IMR-90 (cell line): ENCODE measurements at regions not wholly inside any gene's neighbourhood (a gene's known extent, or its start where the extent isn't known, plus 50 kb on each side); places are given as distances from the start of the nearest gene placed in this dataset.

Experiments used
- ATAC-seq: fragments of 200-7000 bp; cut with Tn5 transposase; 2 replicates; pipeline ENCODE4 v1.9.1; 2020; ENCODE audit warnings: low read depth, mild to moderate bottlenecking, moderate library complexity
- BruUV-seq: library from RNA; stranded (reverse); fragments of 400-500 nt; replicated peaks from 2 replicates; lab custom pipeline; 2021; lab: Mats Ljungman, UMichigan
- CTCF ChIA-PET: fragments of 300-600 bp; formaldehyde crosslinking; extraction: SDS; loops from one replicate; lab custom pipeline; 2021; ENCODE audit warnings: antibody characterized with exemption; lab: Yijun Ruan, JAX
- POLR2A ChIA-PET: fragments of 300-600 bp; sonication (Branson Sonifier 250); formaldehyde crosslinking; loops from one replicate; lab custom pipeline; 2022; ENCODE audit warnings: antibody characterized with exemption; ENCODE audit not compliant: unreplicated experiment; lab: Charles Lee
- DNase-seq: peaks from one replicate; pipeline ENCODE4 v3.0.0; 2013
- H2AFZ ChIP-seq: replicated peaks from 2 replicates; pipeline ENCODE3; 2013; ENCODE audit warnings: low read length, mild to moderate bottlenecking; ENCODE audit not compliant: poor library complexity
- H2AK5ac ChIP-seq: 2 replicates; pipeline ENCODE4 v1.6.1; 2013; ENCODE audit warnings: low read depth, low read length, inconsistent platforms
- H2AK9ac ChIP-seq: replicated peaks from 2 replicates; pipeline ENCODE3; 2013; ENCODE audit warnings: mild to moderate bottlenecking, low read depth, low read length, moderate library complexity; ENCODE audit not compliant: poor library complexity
- H2BK120ac ChIP-seq: 2 replicates; pipeline ENCODE4 v1.6.1; 2013; ENCODE audit warnings: low read depth, low read length, inconsistent platforms
- H2BK15ac ChIP-seq: 3 replicates; pipeline ENCODE4 v1.6.1; 2013; ENCODE audit warnings: low read depth, low read length, inconsistent platforms
- H2BK20ac ChIP-seq: 2 replicates; pipeline ENCODE4 v1.6.1; 2013; ENCODE audit warnings: low read depth, mild to moderate bottlenecking, inconsistent platforms, low read length, moderate library complexity
- H2BK5ac ChIP-seq: 2 replicates; pipeline ENCODE4 v1.6.1; 2013; ENCODE audit warnings: mild to moderate bottlenecking, low read depth, low read length, inconsistent platforms; ENCODE audit not compliant: poor library complexity, severe bottlenecking
- H3K14ac ChIP-seq: replicated peaks from 2 replicates; pipeline ENCODE4 v1.6.1; 2013; ENCODE audit warnings: low read depth, low read length, inconsistent platforms
- H3K18ac ChIP-seq: 2 replicates; pipeline ENCODE4 v1.6.1; 2013; ENCODE audit warnings: low read depth, low read length, control low read depth
- H3K23ac ChIP-seq: 2 replicates; pipeline ENCODE4 v1.6.1; 2013; ENCODE audit warnings: low read depth, low read length, inconsistent platforms
- H3K27ac ChIP-seq: 2 replicates; pipeline ENCODE4 v1.5.1; 2013; ENCODE audit warnings: mild to moderate bottlenecking, control low read depth, low read length; ENCODE audit not compliant: insufficient read depth
- H3K27me3 ChIP-seq: 2 replicates; pipeline ENCODE4 v1.6.1; 2013; ENCODE audit warnings: low read length; ENCODE audit not compliant: control insufficient read depth, insufficient read depth
- H3K36me3 ChIP-seq: 2 replicates; pipeline ENCODE4 v1.6.1; 2013; ENCODE audit warnings: low read length, mixed read lengths; ENCODE audit not compliant: control insufficient read depth, insufficient read depth
- H3K4ac ChIP-seq: 2 replicates; pipeline ENCODE4 v1.6.1; 2013; ENCODE audit warnings: low read depth, low read length, inconsistent platforms
- H3K4me1 ChIP-seq: 2 replicates; pipeline ENCODE4 v1.6.1; 2013; ENCODE audit warnings: low read length, mixed read lengths; ENCODE audit not compliant: control insufficient read depth, insufficient read depth
- H3K4me2 ChIP-seq: 2 replicates; pipeline ENCODE4 v1.6.1; 2013; ENCODE audit warnings: low read depth, mild to moderate bottlenecking, control low read depth, low read length, moderate library complexity
- H3K4me3 ChIP-seq: 2 replicates; pipeline ENCODE4 v1.5.1; 2013; ENCODE audit warnings: low read depth, mild to moderate bottlenecking, control low read depth, low read length, moderate library complexity; ENCODE audit not compliant: insufficient read depth
- H3K56ac ChIP-seq: 2 replicates; pipeline ENCODE4 v1.6.1; 2013; ENCODE audit warnings: low read length, inconsistent platforms; ENCODE audit not compliant: insufficient read depth; ENCODE audit errors: extremely low read depth
- H3K79me1 ChIP-seq, 2 experiments: 2 replicates each; pipeline ENCODE4 v1.6.1; 2013; ENCODE audit warnings: low read length in 2 of 2, inconsistent platforms in 1 of 2, low read depth in 1 of 2
- H3K9ac ChIP-seq: 2 replicates; pipeline ENCODE4 v1.6.1; 2013; ENCODE audit warnings: low read depth, low read length, control low read depth
- H3K9me1 ChIP-seq: 2 replicates; pipeline ENCODE4 v1.6.1; 2013; ENCODE audit warnings: low read length, inconsistent platforms; ENCODE audit not compliant: insufficient read depth
- H3K9me3 ChIP-seq: 2 replicates; pipeline ENCODE4 v1.6.1; 2013; ENCODE audit warnings: low read length; ENCODE audit not compliant: control insufficient read depth, insufficient read depth
- H4K20me1 ChIP-seq: 2 replicates; pipeline ENCODE4 v1.6.1; 2013; ENCODE audit warnings: low read length, inconsistent platforms; ENCODE audit not compliant: insufficient read depth
- H4K5ac ChIP-seq: 2 replicates; pipeline ENCODE4 v1.6.1; 2013; ENCODE audit warnings: mild to moderate bottlenecking, low read depth, low read length, control low read depth
- H4K8ac ChIP-seq, 2 experiments: 2 replicates each; pipeline ENCODE4 v1.6.1; 2013; ENCODE audit warnings: low read depth in 2 of 2, low read length in 2 of 2, control low read depth in 1 of 2, inconsistent platforms in 1 of 2
- H4K91ac ChIP-seq: 2 replicates; pipeline ENCODE4 v1.6.1; 2013; ENCODE audit warnings: low read depth, low read length, inconsistent platforms; ENCODE audit not compliant: insufficient read depth
- CEBPB ChIP-seq: IDR thresholded peaks from 2 replicates; pipeline ENCODE4 v1.6.1; 2012; ENCODE audit warnings: low read depth, low read length, improper control_type of control experiment
- CHD1 ChIP-seq: IDR thresholded peaks from 2 replicates; pipeline ENCODE4 v1.6.1; 2012; ENCODE audit warnings: low read depth, low read length, improper control_type of control experiment
- MAZ ChIP-seq: IDR thresholded peaks from 2 replicates; pipeline ENCODE4 v1.6.1; 2012; ENCODE audit warnings: low read depth, mild to moderate bottlenecking, low read length, improper control_type of control experiment, moderate library complexity, borderline replicate concordance
- NFE2L2 ChIP-seq: fragments of 150-350 bp; IDR thresholded peaks from 2 replicates; pipeline ENCODE4 v1.6.1; 2016; ENCODE audit warnings: low read depth, mild to moderate bottlenecking, low read length
- RAD21 ChIP-seq: IDR thresholded peaks from 2 replicates; pipeline ENCODE4 v1.6.1; 2012; ENCODE audit warnings: low read length, improper control_type of control experiment
- RFX5 ChIP-seq: IDR thresholded peaks from 2 replicates; pipeline ENCODE4 v1.8.0; 2012; ENCODE audit warnings: low read depth, mild to moderate bottlenecking, low read length, moderate library complexity
- SMC3 ChIP-seq: fragments of 150-350 bp; IDR thresholded peaks from 2 replicates; pipeline ENCODE4 v1.6.1; 2016; ENCODE audit warnings: low read depth, mild to moderate bottlenecking, antibody characterized with exemption, low read length, moderate library complexity
- WGBS, 2 experiments: methylation state at CpG; one replicate each; pipeline versions ENCODE4 v1.1.5 to v1.1.7; 2013; ENCODE audit warnings: missing lambda C conversion rate in 2 of 2; ENCODE audit not compliant: insufficient read length in 1 of 2; ENCODE audit errors: extremely low coverage in 2 of 2; 5-methylcytosine and 5-hydroxymethylcytosine counted together
- dilution Hi-C: fragments of 300-500 bp; cut with HindIII; formaldehyde crosslinking; loops from one replicate; pipeline ENCODE4 v1.14.3; 2018; ENCODE audit warnings: low sequenced_read_pairs; ENCODE audit not compliant: unreplicated experiment
- in situ Hi-C: fragments of 300-500 bp; cut with MboI; formaldehyde crosslinking; loops from 3 replicates; pipeline ENCODE4 v1.14.3; 2019; ENCODE audit warnings: low sequenced_read_pairs, inconsistent platforms, mixed read lengths
- intact Hi-C: fragments of 100-400 bp; cut with micrococcal nuclease; formaldehyde crosslinking; loops from 2 replicates; pipeline ENCODE4 v1.10.0; 2022
- TF ChIP-seq, protein P1 (sequence below): fragments of 150-350 bp; IDR thresholded peaks from 2 replicates; pipeline ENCODE4 v1.6.1; 2016; ENCODE audit warnings: low read depth, mild to moderate bottlenecking, low read length, moderate library complexity, borderline replicate concordance
- TF ChIP-seq, protein P2 (sequence below): conservative IDR thresholded peaks from 2 replicates; pipeline ENCODE4 v1.5.1; 2012; ENCODE audit warnings: mild to moderate bottlenecking, low read depth, low read length, improper control_type of control experiment

DNA sequence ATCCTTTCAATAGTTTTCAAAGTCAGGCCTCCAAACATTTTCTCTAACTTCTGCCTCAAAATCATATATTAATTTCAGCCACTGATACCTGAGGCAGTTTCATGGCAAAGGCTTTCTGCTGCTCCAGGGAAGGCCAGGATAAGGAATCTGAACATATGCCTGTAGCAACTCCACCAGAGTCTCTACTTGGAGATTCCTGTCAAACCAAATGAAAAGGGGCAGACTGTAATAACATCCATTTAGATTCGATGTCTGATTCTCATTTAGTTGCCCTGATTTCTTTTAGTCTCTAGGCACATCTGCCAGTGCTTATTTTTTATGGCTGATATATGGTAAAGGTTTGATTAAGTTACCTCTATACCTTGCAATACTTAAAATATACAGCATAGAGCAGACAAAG, 109.6 kb upstream of the ZNF385D start (continued):
- no peak for TF ChIP-seq NFE2L2
- no peak for TF ChIP-seq MAZ

DNA sequence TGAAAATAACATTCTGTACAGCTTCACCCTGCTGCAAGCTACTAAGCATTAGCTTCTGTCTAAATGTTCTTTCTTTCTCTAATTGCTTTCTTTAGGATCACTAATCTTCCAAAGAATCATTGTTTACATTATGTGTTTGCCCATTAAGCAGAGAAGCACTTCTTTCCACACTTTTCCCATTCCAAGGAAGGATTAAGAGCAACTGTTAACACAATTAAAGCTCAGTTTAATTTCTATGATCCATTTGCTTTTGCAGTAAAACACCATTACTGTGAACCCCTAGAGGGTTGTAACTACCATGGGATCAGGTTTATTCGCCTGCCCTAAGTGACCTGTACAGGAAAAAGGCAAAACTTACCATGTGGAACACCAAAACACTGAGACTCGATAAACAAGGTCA, 125.8 kb upstream of the ZNF385D start:
- dilution Hi-C loops = no loop called here

More for the DNA sequence above, 125.8 kb upstream of the ZNF385D start:
- BruUV-seq = no TSS peak
- H3K27ac ChIP-seq = no peak overlapping the region
- no peak overlapping the region for H3K4me3 ChIP-seq
- H3K4ac ChIP-seq = no peak overlapping the region
- no peak overlapping the region for H2AK9ac ChIP-seq
- no peaks in the 10 kb centered on the region for H4K20me1 ChIP-seq
- no peaks in the 10 kb centered on the region for H3K4me1 ChIP-seq
- H3K27me3 ChIP-seq = no peaks in the 10 kb centered on the region
- H3K18ac ChIP-seq = no peak overlapping the region
- intact Hi-C loops = no loop called here
- H2BK20ac ChIP-seq = no peak overlapping the region
- ChIA-PET CTCF (no interaction called here), POLR2A (no interaction called here)
- H3K36me3 ChIP-seq = no peaks in the 10 kb centered on the region
- WGBS, 2 experiments = no CpG with 5 or more reads among the region's 2 CpGs
- H3K14ac ChIP-seq = no peak overlapping the region
- H3K56ac ChIP-seq = no peak overlapping the region
- H2AK5ac ChIP-seq = no peak overlapping the region
- no peaks in the 10 kb centered on the region for H3K9me3 ChIP-seq
- in situ Hi-C loops = loop anchor here (25.0 kb wide), 2 partner anchors 1364 to 1539 kb away; no protein-coding TSS in a partner anchor
- no peak for TF ChIP-seq RAD21
- TF ChIP-seq, protein P1, sequence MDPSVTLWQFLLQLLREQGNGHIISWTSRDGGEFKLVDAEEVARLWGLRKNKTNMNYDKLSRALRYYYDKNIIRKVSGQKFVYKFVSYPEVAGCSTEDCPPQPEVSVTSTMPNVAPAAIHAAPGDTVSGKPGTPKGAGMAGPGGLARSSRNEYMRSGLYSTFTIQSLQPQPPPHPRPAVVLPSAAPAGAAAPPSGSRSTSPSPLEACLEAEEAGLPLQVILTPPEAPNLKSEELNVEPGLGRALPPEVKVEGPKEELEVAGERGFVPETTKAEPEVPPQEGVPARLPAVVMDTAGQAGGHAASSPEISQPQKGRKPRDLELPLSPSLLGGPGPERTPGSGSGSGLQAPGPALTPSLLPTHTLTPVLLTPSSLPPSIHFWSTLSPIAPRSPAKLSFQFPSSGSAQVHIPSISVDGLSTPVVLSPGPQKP = no peak
- TF ChIP-seq MAZ = no peak
- TF ChIP-seq RFX5 = no peak
- TF ChIP-seq CHD1 = no peak
- TF ChIP-seq SMC3 = no peak
- TF ChIP-seq, protein P2, sequence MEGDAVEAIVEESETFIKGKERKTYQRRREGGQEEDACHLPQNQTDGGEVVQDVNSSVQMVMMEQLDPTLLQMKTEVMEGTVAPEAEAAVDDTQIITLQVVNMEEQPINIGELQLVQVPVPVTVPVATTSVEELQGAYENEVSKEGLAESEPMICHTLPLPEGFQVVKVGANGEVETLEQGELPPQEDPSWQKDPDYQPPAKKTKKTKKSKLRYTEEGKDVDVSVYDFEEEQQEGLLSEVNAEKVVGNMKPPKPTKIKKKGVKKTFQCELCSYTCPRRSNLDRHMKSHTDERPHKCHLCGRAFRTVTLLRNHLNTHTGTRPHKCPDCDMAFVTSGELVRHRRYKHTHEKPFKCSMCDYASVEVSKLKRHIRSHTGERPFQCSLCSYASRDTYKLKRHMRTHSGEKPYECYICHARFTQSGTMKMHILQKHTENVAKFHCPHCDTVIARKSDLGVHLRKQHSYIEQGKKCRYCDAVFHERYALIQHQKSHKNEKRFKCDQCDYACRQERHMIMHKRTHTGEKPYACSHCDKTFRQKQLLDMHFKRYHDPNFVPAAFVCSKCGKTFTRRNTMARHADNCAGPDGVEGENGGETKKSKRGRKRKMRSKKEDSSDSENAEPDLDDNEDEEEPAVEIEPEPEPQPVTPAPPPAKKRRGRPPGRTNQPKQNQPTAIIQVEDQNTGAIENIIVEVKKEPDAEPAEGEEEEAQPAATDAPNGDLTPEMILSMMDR = no peak
- no peak for TF ChIP-seq CEBPB
- H3K9me1 ChIP-seq = no peaks in the 10 kb centered on the region
- DNase-seq = no peak
- H3K9ac ChIP-seq = no peak overlapping the region
- H2AFZ ChIP-seq = no peak overlapping the region
- no peaks in the 10 kb centered on the region for H3K79me1 ChIP-seq
- no peak overlapping the region for H2BK15ac ChIP-seq
- H4K5ac ChIP-seq = no peak overlapping the region
- H3K23ac ChIP-seq = no peak overlapping the region
- no peak overlapping the region for H3K4me2 ChIP-seq
- no peak overlapping the region for H2BK5ac ChIP-seq
- ATAC-seq = no peak
- no peak overlapping the region for H2BK120ac ChIP-seq
- no peak overlapping the region for H4K8ac ChIP-seq
- no peak overlapping the region for H4K91ac ChIP-seq
